HG03135 (cell line): ENCODE measurements at regions not wholly inside any gene's neighbourhood (a gene's known extent, or its start where the extent isn't known, plus 50 kb on each side); places are given as distances from the start of the nearest gene placed in this dataset.

Source experiments
- ATAC-seq: cut with Tn5 transposase; IDR thresholded peaks from one replicate; pipeline ENCODE4 v1.9.1; 2021; ENCODE audit warnings: mild to moderate bottlenecking, moderate library complexity; ENCODE audit not compliant: unreplicated experiment

GRCh38 chr9:78491402-78491801 lies 194.5 kb downstream of the PSAT1 start:
- ATAC-seq, result no peak

DNA sequence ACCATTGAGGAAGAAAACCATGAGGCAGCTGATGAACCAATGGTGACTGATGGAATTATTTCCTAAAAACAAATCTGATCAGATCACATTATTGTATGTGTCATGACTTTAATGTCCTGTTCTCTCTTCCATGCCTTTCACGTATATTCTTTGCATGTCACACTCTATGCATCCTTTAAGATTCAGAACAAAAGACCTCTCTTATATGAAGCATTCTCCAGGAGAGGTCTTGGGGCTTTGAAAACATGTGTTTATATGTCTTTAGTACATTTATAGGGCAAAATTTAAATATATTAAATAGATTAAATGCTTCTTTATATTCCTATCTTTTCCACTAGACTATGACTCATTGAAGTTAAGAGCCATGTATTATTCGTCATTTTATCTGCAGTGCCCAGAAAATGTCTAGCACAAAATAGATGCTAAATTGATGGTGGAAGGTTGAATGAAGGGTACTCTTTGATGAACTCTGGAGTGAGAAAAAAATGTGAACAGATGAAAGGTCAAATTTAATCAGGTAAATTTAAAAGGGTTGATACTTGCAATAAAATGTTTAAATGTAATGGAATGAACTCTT lies 196.3 kb downstream of the PSAT1 start:
- ATAC-seq, result no peak

- no peak for ATAC-seq
Measured at GRCh38 chr9:78502566-78502965, 205.6 kb downstream of the PSAT1 start.

GRCh38 chr9:78505546-78505945 lies 208.6 kb downstream of the PSAT1 start:
- ATAC-seq, result no peak

GRCh38 chr9:78507037-78507436 lies 210.1 kb downstream of the PSAT1 start:
- no peak for ATAC-seq

GRCh38 chr9:78510035-78510434 lies 213.1 kb downstream of the PSAT1 start:
- no peak for ATAC-seq

GRCh38 chr9:78515108-78515507 lies 218.2 kb downstream of the PSAT1 start:
- no peak for ATAC-seq

GRCh38 chr9:78519786-78520185 lies 222.9 kb downstream of the PSAT1 start:
- no peak for ATAC-seq

DNA sequence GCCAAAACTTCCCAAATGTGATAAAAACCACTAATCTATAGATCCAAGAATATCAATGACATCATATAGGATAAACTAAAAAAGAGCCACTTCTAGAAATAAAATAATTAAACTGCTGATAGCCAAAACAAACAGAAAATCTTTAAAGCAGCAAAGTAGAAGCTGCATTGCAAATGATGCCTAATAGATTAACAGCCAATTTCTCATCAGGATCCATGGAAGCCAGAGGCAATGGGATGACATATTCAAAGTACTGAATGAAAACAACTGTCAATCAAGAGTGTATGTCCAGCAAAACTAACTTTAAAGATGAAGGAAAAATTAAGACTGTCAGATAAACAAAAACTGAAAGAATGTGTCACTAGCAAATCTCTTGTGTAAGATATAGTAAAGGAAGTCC lies 224.8 kb downstream of the PSAT1 start:
- ATAC-seq, result no peak

- no peak for ATAC-seq
Measured at GRCh38 chr9:78525986-78526560, 229.1 kb downstream of the PSAT1 start.

GRCh38 chr9:78533500-78533899 lies 236.6 kb downstream of the PSAT1 start:
- no peak for ATAC-seq

- ATAC-seq, result no peak
Measured at GRCh38 chr9:78539188-78539587, 242.3 kb downstream of the PSAT1 start.

GRCh38 chr9:78539904-78540303 lies 243.0 kb downstream of the PSAT1 start:
- ATAC-seq, result no peak

- no peak for ATAC-seq
Measured at GRCh38 chr9:78541868-78542443, 245.0 kb downstream of the PSAT1 start.

GRCh38 chr9:78542491-78543181 lies 245.7 kb downstream of the PSAT1 start:
- ATAC-seq, result no peak

DNA sequence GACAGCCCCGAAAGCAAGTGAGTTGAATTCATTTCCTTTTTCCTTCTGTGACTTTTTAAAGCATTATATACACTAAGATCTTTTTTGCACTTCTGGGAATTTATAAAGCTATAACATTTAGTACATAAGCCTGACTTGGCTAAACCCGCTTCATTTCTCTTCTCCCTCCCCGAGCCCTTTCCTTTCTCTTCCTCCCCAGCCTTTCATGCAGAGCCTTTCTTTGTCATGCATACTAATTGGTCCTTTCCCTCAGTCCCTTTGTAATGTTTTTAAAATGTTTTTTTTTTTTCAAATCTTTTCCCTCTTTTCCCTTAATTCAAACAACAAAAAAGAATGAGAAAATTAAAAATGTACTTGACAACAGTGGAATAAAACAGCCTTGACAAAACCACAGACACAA lies 246.4 kb downstream of the PSAT1 start:
- no peak for ATAC-seq

DNA sequence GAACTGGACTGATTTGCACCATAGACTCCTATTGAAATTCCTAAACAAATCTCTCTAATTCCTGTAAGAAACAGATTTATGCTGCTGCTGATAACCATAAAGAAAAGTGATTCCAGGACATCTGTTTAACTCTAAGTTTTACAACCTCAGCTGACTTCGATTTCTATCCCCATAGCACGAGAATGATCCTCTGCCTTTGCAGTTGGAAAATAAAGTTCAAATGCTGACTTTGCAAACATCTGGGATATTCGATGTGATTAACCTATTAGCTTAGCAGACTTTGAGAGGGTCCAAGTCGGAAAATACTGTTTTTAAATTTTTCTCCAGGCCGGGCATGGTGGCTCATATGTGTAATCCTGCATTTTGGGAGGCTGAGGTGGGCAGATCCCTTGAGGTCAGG lies 247.3 kb downstream of the PSAT1 start:
- ATAC-seq, result no peak

DNA sequence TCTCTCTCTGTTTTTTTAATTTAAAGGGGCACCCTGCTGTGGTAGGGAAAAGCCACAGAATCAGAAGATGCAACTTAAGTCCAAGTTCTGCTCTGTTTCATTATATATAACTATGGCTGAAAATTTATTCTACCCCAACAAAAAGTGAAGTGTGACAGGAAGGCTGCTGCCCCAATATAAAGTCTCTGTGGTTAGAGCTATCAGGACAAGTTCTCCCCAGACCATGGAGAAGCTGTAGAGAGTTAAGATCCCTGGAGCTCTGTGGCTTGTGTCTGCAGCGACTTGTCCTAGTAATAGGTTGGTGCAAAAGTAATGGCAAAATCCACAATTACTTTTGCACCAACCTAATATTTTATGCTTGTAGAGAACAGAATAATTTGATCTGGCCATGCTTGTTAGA lies 250.9 kb downstream of the PSAT1 start:
- no peak for ATAC-seq

GRCh38 chr9:78548670-78549069 lies 251.7 kb downstream of the PSAT1 start:
- ATAC-seq, result no peak

DNA sequence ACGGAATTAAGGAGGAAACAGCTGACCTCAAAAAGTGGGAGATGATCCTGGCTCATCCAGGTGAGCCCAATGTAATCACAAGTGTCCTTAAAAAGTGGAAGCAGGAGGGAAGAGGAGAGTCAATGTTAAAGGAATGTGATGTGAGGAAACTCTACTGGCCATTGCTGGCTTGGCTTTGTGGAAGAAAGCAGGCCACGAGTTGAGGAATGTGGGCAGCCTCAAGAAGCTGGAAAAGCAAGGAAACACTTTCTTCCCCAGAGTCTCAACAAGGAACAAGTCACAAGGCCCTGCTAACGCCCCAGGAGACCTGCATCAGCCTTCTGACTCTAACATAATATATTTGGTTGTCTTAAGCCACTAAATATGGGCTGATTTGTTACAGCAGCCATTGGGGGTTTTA lies 252.8 kb downstream of the PSAT1 start:
- no peak for ATAC-seq

- ATAC-seq, result no peak
Measured at GRCh38 chr9:78552802-78553201, 255.9 kb downstream of the PSAT1 start.

- ATAC-seq, result no peak
Measured at GRCh38 chr9:78557540-78557939, 260.6 kb downstream of the PSAT1 start.
